ENCODE measurements at regions not wholly inside any gene's neighbourhood (a gene's known extent, or its start where the extent isn't known, plus 50 kb on each side); places are given as distances from the start of the nearest gene placed in this dataset.
A peak's percentile ranks its signal among the peaks of the same experiment; 100 is the strongest.

DNA sequence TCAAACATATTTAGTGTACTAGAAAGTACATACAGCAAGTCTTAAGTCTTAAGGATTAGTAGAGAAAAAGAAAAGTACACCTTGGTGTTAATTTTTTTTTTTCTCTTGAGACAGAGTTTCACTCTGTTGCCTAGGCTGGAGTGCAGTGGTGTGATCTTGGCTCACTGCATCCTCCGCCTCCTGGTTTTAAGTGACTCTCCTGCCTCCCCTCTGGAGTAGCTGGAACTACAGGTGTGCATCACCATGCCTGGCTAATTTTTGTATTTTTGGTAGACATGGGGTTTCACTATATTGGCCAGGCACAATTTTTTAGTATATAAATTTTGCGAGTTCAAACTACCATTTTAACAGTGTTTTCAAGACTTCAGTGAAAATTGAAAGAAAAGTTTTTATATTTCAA, 1941.1 kb upstream of the CDH6 start:
- H3K9ac ChIP-seq (replicated peaks in 1 of 4; ENCODE audit: extremely low read depth in 1 of 4, low read depth in 3 of 4, low read length in 3 of 4), result no peak overlapping the region
- POLR2A ChIA-PET (ENCODE audit: partially characterized antibody), result no interaction called here
- H3K4me1 ChIP-seq (replicated peaks in 1 of 4; ENCODE audit: control insufficient read depth in 3 of 4, insufficient read depth in 4 of 4, low read length in 3 of 4), result peaks cover 0 to 2% (median 0%) of the 10 kb centered on the region in 4 experiments; a peak in 2 of 7 replicates
- H3K9me3 ChIP-seq (ENCODE audit: insufficient read depth in 2 of 2, low read depth in 1 of 2, low read length in 1 of 2), result no peaks in the 10 kb centered on the region
- H4K5ac ChIP-seq (ENCODE audit: insufficient read length, low read depth, low read length), result no peak overlapping the region
- H2AK5ac ChIP-seq (ENCODE audit: low read depth, low read length), result no peak overlapping the region
- no peaks in the 10 kb centered on the region for H3K79me2 ChIP-seq (ENCODE audit: control insufficient read depth in 1 of 2, insufficient read depth in 2 of 2, low read length in 2 of 2)
- no peak overlapping the region for H2BK20ac ChIP-seq (ENCODE audit: low read length)
- H3K27ac ChIP-seq (ENCODE audit: low read depth, low read length), result no peak overlapping the region
- 92% methylated on average over 2 of the region's 2 CpGs; no CpG with 5 or more reads in 1 of the 2 experiments for WGBS, 2 experiments (ENCODE audit: extremely low coverage in 1 of 2, insufficient coverage in 1 of 2, insufficient read length in 1 of 2, insufficient replicate concordance in 2 of 2, low coverage in 1 of 2, low lambda C conversion rate in 2 of 2, missing lambda C conversion rate in 1 of 2)
- H2BK120ac ChIP-seq (replicated peaks; ENCODE audit: low read depth, low read length), result no peak overlapping the region
- no peak overlapping the region for H3K4ac ChIP-seq (replicated peaks; ENCODE audit: insufficient read length, low read depth, low read length)
- no peak overlapping the region for H3K14ac ChIP-seq (ENCODE audit: insufficient read length)
- H3K23me2 ChIP-seq (ENCODE audit: low read depth, low read length), result no peaks in the 10 kb centered on the region
- TF ChIP-seq RAD21 (IDR thresholded peaks at IDR 0.05 in 1 of 2, conservative IDR thresholded peaks at IDR 0.05 in 1 of 2; ENCODE audit: low read depth in 2 of 2, low read length in 2 of 2) (peak; percentile 49), TEAD4 (IDR thresholded peaks at IDR 0.05; ENCODE audit: low read depth, low read length) (no peak), NRF1 (IDR thresholded peaks at IDR 0.05; ENCODE audit: low read depth, low read length) (no peak), SRF (IDR thresholded peaks at IDR 0.05; ENCODE audit: low read depth, low read length) (no peak), BACH1 (IDR thresholded peaks at IDR 0.05; ENCODE audit: low read length) (no peak), SP1 (IDR thresholded peaks at IDR 0.05; ENCODE audit: low read depth, low read length) (no peak), YY1 (IDR thresholded peaks at IDR 0.05; ENCODE audit: low read depth, low read length) (no peak)
- TF ChIP-seq, protein P1, sequence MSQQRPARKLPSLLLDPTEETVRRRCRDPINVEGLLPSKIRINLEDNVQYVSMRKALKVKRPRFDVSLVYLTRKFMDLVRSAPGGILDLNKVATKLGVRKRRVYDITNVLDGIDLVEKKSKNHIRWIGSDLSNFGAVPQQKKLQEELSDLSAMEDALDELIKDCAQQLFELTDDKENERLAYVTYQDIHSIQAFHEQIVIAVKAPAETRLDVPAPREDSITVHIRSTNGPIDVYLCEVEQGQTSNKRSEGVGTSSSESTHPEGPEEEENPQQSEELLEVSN (IDR thresholded peaks at IDR 0.05), result no peak
- TF ChIP-seq, protein P2, sequence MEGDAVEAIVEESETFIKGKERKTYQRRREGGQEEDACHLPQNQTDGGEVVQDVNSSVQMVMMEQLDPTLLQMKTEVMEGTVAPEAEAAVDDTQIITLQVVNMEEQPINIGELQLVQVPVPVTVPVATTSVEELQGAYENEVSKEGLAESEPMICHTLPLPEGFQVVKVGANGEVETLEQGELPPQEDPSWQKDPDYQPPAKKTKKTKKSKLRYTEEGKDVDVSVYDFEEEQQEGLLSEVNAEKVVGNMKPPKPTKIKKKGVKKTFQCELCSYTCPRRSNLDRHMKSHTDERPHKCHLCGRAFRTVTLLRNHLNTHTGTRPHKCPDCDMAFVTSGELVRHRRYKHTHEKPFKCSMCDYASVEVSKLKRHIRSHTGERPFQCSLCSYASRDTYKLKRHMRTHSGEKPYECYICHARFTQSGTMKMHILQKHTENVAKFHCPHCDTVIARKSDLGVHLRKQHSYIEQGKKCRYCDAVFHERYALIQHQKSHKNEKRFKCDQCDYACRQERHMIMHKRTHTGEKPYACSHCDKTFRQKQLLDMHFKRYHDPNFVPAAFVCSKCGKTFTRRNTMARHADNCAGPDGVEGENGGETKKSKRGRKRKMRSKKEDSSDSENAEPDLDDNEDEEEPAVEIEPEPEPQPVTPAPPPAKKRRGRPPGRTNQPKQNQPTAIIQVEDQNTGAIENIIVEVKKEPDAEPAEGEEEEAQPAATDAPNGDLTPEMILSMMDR (IDR thresholded peaks at IDR 0.05; ENCODE audit: control extremely low read depth in 1 of 3, insufficient read depth in 1 of 3, low read depth in 1 of 3, low read length in 3 of 3), result peak; percentile 1 to 36 (median 31); a peak in 3 of 4 replicates
- CTCF ChIA-PET (ENCODE audit: partially characterized antibody), result interaction anchor here (0.8 to 1.0 kb wide), 2 partner anchors 163 to 209 kb away, joined by 3 read pairs; no protein-coding TSS in a partner anchor
- H3K4me2 ChIP-seq (ENCODE audit: insufficient read depth in 1 of 2, low read depth in 2 of 2, low read length in 2 of 2), result no peak overlapping the region
- no peaks in the 10 kb centered on the region for H4K20me1 ChIP-seq (replicated peaks in 1 of 2; ENCODE audit: control insufficient read depth in 1 of 2, insufficient read depth in 2 of 2, low read length in 2 of 2)
- H3K56ac ChIP-seq (replicated peaks; ENCODE audit: insufficient read length, low read depth, low read length), result no peak overlapping the region
- H2BK15ac ChIP-seq (ENCODE audit: low read length), result no peak overlapping the region
- no peak overlapping the region for H3K4me3 ChIP-seq (ENCODE audit: extremely low read depth in 1 of 4, insufficient read depth in 2 of 4, low read depth in 3 of 4, low read length in 4 of 4)
- FAIRE-seq (no peak), DNase-seq (ENCODE audit: low read depth in 1 of 2, low spot score in 2 of 2) (no peak)
- no peaks in the 10 kb centered on the region for H3K36me3 ChIP-seq (ENCODE audit: control insufficient read depth in 2 of 4, insufficient read depth in 4 of 4, low read length in 3 of 4)
- H3K23ac ChIP-seq (ENCODE audit: insufficient read length), result no peak overlapping the region
- H3K27me3 ChIP-seq (replicated peaks in 1 of 4; ENCODE audit: control insufficient read depth in 3 of 4, extremely low read depth in 1 of 4, insufficient read depth in 3 of 4, low read length in 3 of 4), result no peaks in the 10 kb centered on the region
- no peaks in the 10 kb centered on the region for H3K79me1 ChIP-seq (ENCODE audit: low read depth, low read length)
- H2BK12ac ChIP-seq (ENCODE audit: low read depth, low read length), result no peak overlapping the region
- H4K8ac ChIP-seq (ENCODE audit: extremely low read depth, insufficient read depth, low read length), result no peak overlapping the region
- H3K18ac ChIP-seq (ENCODE audit: extremely low read depth, low read length), result no peak overlapping the region
- H4K91ac ChIP-seq (replicated peaks; ENCODE audit: insufficient read length, low read length), result no peak overlapping the region
- no peak overlapping the region for H2AFZ ChIP-seq (ENCODE audit: low read length)
- H2BK5ac ChIP-seq (ENCODE audit: low read depth, low read length), result no peak overlapping the region

All from H1 (cell line).